Fibroblast of villous mesenchyme (primary cell): ENCODE measurements at regions not wholly inside any gene's neighbourhood (a gene's known extent, or its start where the extent isn't known, plus 50 kb on each side); places are given as distances from the start of the nearest gene placed in this dataset.

ENCODE experiments used
- DNase-seq: peaks from one replicate; pipeline ENCODE4 v3.0.0-alpha.2; 2010; ENCODE audit warnings: low read depth
- H3K4me3 ChIP-seq: 2 replicates; pipeline ENCODE4 v1.5.1; 2011; ENCODE audit warnings: low read depth, mild to moderate bottlenecking, low read length
- TF ChIP-seq, protein P1 (sequence below): IDR thresholded peaks from 2 replicates; pipeline ENCODE4 v1.5.1; 2012; ENCODE audit warnings: low read depth, mild to moderate bottlenecking, low read length; ENCODE audit not compliant: insufficient read depth

DNA sequence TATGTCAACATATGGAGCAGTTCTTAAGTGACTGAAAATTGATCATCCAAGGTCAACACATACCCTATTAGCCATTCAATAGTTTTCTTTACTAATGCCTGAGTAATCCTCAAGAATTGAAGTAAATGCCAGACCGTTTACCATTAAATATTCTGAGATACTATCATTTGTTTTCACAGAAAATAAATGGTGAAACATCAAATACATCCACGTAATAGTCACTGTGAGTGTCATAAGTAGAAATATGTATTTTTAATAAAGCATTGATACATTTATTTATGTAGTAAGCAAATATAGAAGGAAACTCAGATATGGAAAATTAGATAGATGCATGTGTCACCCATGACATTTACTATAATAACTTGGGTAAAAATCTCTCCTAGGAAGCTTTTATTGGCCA lies 927.8 kb upstream of the NRXN1 start:
- TF ChIP-seq, protein P1, sequence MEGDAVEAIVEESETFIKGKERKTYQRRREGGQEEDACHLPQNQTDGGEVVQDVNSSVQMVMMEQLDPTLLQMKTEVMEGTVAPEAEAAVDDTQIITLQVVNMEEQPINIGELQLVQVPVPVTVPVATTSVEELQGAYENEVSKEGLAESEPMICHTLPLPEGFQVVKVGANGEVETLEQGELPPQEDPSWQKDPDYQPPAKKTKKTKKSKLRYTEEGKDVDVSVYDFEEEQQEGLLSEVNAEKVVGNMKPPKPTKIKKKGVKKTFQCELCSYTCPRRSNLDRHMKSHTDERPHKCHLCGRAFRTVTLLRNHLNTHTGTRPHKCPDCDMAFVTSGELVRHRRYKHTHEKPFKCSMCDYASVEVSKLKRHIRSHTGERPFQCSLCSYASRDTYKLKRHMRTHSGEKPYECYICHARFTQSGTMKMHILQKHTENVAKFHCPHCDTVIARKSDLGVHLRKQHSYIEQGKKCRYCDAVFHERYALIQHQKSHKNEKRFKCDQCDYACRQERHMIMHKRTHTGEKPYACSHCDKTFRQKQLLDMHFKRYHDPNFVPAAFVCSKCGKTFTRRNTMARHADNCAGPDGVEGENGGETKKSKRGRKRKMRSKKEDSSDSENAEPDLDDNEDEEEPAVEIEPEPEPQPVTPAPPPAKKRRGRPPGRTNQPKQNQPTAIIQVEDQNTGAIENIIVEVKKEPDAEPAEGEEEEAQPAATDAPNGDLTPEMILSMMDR: no peak
- DNase-seq: no peak
- H3K4me3 ChIP-seq: no peak overlapping the region

DNA sequence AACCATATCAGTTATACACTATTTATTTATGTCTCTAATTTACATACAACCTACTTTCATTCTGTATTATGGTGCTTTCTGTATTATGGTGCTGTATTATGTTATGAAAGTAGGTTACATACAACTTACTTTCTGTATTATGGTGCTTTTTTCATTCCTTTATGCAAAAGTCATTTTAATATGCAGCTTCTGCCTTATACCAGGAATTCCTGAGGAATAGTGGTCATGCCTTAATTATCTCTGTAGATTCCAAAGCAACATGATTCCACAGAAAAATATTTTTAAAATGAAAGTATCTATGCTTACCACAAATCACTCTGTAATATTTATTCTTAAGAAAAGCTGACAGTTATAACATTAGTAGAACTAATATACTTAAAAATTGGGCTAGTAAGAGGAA lies 922.0 kb upstream of the NRXN1 start:
- H3K4me3 ChIP-seq: no peak overlapping the region
- DNase-seq: no peak

DNA sequence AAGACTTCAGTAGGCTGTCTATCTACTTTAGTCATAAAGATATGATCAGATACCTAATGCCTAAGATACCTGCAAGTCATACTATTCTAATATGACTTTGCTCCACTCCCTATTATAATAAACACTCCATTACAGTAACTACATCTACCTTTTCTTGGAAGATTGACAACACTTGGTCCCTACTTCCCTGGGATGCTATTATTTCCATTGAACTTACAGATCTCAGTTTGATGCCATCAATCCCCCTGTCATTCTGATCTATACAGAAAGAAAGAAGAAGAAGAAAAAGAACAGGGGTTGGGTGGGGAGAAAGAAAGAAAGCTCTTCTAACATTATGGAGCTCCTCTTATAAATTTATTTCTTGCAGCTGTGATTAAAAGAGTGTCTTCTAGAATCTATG lies 889.1 kb upstream of the NRXN1 start:
- TF ChIP-seq, protein P1: no peak
- H3K4me3 ChIP-seq: no peak overlapping the region

More for the DNA sequence above, 922.0 kb upstream of the NRXN1 start:
- TF ChIP-seq, protein P1: no peak

GRCh38 chr2:51920509-51920908 lies 888.6 kb upstream of the NRXN1 start:
- no peak for DNase-seq
- no peak overlapping the region for H3K4me3 ChIP-seq
- TF ChIP-seq, protein P1: no peak

More for the DNA sequence above, 889.1 kb upstream of the NRXN1 start:
- no peak for DNase-seq

- no peak overlapping the region for H3K4me3 ChIP-seq
- TF ChIP-seq, protein P1: no peak
- no peak for DNase-seq
Measured at GRCh38 chr2:51919395-51919794, 887.5 kb upstream of the NRXN1 start.

DNA sequence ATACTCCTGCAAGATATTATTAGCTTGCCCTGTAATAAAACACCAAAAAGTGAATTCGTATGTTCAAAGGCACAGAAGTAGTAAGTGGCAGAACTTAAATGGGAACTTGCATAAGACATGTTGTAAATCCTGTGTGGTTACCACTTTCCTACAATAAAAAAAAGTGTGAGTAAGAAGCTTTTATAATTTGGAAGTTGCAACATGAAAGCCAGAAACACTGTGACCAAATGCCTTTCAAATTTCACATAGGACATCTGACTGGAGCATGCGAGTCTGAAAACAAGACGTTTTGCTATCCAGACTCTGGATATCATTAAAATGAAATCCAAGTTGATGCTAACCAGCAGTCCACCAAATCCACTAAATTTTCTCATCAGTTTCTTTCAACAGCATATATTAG lies 886.2 kb upstream of the NRXN1 start:
- TF ChIP-seq, protein P1: no peak
- H3K4me3 ChIP-seq: no peak overlapping the region
- peak; percentile 30 for DNase-seq

DNA sequence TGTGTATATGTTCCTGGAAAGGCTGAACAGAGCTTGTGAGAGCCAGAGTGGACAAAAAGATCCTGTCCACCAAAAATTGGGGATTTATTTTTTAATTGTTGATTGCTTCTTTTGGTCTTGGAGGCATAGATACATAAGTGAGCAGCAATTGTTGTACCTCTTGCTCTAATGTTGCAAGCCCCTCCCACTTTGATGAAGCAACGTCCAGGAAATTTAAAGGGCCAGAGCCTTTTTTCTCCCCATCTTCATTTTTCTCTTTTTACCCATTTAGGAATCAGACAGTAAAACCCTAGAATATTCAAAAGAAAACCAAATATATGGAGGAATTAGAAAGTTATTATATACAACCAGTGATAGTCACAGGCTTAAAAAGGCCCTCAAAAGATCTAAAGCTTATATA lies 871.8 kb upstream of the NRXN1 start:
- no peak overlapping the region for H3K4me3 ChIP-seq
- no peak for DNase-seq
- TF ChIP-seq, protein P1: no peak
